ENCODE measurements at regions not wholly inside any gene's neighbourhood (a gene's known extent, or its start where the extent isn't known, plus 50 kb on each side); places are given as distances from the start of the nearest gene placed in this dataset.

DNA sequence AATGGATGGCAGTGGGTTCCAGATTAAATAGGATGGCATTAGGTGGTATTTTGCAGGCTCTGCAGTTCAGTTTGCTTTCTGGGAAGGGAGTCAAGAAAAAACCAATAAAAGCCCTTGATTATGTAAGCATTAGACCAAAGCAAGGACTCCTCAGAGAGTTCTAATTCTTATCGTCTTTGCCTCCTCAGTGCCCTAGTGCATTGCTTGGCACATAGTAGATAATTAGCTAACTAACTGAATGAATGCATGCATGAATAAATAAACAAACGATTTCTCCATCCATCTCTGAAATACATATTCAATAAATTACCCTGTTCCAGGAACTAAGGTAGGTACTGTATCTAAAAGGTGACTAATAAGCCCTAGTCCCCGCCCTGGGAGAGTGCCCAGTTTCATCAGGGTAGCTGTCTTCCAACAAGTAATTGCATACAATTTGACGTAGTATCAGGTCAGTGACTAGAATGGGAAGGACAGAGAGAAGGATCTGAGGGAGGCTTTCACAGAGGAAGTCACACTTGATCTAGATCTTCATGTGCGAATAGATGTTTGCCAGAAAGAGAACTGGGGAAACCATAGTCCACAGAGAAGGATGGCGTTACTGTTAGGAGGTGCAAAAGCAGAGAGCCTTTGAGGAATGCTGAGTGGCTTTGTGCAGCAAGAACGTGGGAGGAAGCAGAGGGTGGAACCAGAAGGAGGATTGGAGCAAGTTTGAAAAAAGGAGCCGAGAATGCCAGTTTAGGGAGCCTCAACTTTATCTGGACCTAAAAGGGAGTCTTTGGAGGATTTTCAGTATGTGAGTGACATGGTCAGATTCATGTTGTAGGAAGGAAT lies 111.4 kb downstream of the TBX19 start:
- H3K4me3 Mint-ChIP-seq, result no peak overlapping the region
- ATAC-seq (no peak), DNase-seq (no peak)
- H3K27me3 Mint-ChIP-seq, result peaks cover 41% of the 10 kb centered on the region
- no peaks in the 10 kb centered on the region for H3K9me3 Mint-ChIP-seq
- peak overlapping the region in 1 of 2 donors; percentile 0 for H3K27ac Mint-ChIP-seq
- H3K4me1 Mint-ChIP-seq, result peaks cover 18% of the 10 kb centered on the region

DNA sequence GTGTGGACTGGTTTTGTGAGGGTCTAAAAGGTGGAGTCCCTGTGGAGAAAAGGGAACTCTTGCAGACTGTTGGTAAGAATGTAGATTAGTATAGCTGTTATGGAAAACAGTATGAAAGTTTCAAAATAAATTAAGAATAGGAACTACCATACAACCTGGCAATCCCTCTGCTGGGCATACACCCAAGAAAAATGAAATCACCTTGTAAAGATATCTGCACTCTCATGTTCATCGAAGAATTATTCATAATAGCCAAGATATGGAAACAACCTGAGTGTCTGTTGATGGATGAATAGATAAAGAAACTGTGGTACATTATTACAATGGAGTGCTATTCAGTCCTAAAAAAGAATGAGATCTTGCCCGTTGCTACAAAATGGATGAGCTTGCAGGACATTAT lies 109.6 kb downstream of the TBX19 start:
- Mint-ChIP-seq H3K4me1 (peaks cover 23% of the 10 kb centered on the region), H3K9me3 (no peaks in the 10 kb centered on the region), H3K4me3 (no peak overlapping the region), H3K27ac (no peak overlapping the region), H3K27me3 (peaks cover 43% of the 10 kb centered on the region)
- DNase-seq (no peak), ATAC-seq (no peak)

DNA sequence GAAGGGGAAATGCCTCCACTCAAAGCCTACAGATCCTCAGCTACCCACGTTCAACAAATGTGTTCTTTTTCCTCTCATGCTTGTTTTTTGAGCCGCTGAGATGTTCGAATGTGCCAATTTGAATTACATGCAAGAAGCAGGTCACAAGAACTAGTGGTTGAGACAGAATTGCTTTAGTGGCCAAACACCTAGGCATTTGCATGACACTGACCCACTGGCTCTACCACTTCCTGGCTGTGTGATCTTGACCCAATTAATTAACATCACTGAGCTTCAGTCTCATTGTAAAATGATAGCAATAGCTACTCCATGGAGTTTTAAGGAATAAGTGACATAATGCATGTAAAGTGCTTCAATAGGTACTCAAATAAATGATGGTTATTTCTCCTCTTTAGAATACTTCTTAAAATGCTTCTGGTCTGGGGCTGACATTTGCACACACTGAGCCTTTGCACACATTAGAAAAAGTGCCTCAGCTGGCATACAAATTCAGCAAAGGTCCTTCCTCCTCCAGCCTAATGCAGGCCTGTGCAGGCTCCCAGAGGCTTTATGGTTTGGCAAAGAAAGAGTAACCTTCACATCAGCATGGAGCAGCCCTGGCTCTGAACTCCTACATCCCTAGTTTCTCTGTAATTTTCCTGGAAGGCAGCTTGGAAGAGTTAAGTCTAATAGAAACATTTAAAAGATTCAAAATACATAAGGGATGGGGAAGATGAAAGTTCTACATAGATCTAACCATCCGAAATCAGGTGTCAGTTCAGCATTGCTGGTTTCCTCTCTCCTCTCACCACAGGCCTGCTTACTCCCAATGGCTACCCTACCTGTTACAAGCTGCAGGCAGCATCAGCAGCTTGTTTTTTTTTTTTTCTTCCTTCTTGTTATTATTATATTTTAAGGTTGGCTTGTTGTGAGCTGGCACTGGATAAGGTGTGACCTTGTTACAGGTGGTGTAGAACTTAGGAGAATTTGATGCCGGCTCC lies 107.4 kb downstream of the TBX19 start:
- Mint-ChIP-seq H3K27me3 (peaks cover 35% of the 10 kb centered on the region), H3K4me1 (peaks cover 23% of the 10 kb centered on the region), H3K9me3 (no peaks in the 10 kb centered on the region), H3K4me3 (no peak overlapping the region), H3K27ac (no peak overlapping the region)
- ATAC-seq (no peak), DNase-seq (no peak)

DNA sequence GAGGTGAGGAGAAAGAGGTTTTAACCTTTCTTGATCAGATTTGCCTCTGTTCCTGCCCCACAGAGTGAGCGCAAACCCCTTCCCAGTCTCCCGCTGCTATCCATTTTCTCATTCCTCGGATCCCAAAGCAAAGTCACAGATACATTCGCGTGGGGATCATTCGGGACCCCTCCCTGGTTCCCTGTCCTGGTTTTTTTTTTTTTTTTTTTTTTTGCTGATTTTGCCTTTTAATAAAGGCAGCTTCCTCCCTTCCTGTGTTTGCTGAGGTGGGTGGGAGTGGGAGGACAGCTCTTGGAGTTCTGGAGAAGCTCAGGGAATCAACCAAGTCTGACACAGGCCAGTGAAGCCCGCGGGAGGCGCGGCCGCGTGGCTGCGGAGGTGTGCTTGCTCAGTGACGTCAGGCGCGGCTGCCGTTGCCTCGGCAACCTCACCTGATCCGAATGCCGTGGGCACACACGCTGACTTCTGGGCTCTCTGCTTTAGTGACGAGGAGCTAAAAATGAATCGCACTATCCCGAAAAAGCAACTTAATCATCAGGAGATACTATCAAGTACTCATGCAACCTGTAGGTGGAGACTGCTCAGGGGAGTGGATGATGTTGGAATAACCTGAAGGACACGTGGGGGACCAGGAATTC lies 106.4 kb downstream of the TBX19 start:
- peaks cover 15% of the 10 kb centered on the region for H3K4me1 Mint-ChIP-seq
- peak overlapping the region in 1 of 2 donors; percentile 57 for H3K27ac Mint-ChIP-seq
- H3K27me3 Mint-ChIP-seq, result peaks cover 27% of the 10 kb centered on the region
- H3K4me3 Mint-ChIP-seq, result peak overlapping the region; percentile 33 to 73
- no peaks in the 10 kb centered on the region for H3K9me3 Mint-ChIP-seq
- ATAC-seq (peak; percentile 93), DNase-seq (peak; percentile 56 to 65)

DNA sequence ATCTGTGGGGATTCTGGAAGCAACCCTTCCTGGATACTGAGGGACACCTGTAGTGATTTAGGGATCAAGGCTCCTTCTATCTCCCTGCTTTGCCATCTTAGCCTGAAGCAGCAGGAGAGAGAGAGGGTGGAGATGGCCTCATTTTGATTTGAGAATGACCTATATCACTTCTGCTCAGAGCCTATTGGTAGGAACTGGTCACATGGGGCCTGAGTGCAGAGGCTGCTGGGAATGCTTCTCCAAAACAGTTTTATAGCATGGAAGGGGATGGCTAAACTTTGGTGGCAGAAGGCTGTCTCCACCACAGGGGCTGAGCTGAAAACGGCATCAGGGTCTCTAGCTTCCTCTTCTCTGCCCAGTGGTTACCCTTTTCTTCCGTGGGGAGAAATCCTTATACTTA lies 105.8 kb downstream of the TBX19 start:
- no peak overlapping the region for H3K4me3 Mint-ChIP-seq

DNA sequence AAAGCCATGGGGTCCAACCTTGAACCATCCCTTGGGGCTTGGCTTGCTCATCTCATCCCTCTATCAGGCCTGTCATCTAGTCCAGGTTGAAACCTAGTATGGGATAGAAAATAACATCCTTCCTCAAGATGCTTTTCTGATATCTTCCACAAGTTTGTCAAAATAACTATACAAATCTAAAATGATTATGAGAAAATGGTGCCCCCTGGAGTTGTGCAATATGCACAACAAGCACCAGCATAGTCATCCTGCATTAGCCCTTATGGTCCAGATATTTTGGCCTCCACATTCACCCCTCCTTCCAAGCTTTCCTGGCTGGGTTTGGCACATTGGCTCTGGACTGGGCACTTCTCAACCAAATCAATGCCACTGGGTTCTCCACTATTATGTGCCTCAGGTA lies 101.2 kb downstream of the TBX19 start:
- no peak overlapping the region for H3K27ac Mint-ChIP-seq
- no peak for ATAC-seq
- peaks cover 3% of the 10 kb centered on the region for H3K4me1 Mint-ChIP-seq
- no peak overlapping the region for H3K4me3 Mint-ChIP-seq
- peaks cover under 1% of the 10 kb centered on the region for H3K27me3 Mint-ChIP-seq
- no peak for DNase-seq
- peaks cover 0 to 5% of the 10 kb centered on the region in 2 donors for H3K9me3 Mint-ChIP-seq

More for the DNA sequence above, 105.8 kb downstream of the TBX19 start:
- DNase-seq, result no peak
- Mint-ChIP-seq H3K27ac (no peak overlapping the region), H3K9me3 (no peaks in the 10 kb centered on the region), H3K27me3 (peaks cover 25% of the 10 kb centered on the region), H3K4me1 (peaks cover 14% of the 10 kb centered on the region)
- ATAC-seq, result no peak

DNA sequence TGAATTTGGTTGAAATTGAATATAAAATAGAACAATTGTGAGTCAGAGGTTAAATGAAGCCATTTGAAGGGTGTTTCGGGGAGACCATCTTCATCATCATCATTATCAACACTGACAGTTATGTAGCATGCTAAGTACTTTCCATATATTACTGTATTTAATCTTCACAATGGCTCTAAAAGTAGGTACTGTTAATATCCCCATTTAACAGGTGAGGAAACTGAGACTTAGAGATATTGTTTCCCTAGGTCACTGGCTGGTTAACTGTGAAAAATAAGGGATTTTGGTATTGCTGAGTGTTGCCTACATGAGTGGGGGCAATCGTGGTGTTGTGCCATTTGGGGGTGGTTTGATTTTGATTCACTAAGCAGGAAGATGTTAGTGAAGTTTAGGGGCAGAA lies 100.3 kb downstream of the TBX19 start:
- DNase-seq (no peak), ATAC-seq (no peak)
- H3K9me3 Mint-ChIP-seq, result peaks cover 0 to 5% of the 10 kb centered on the region in 2 donors
- H3K4me3 Mint-ChIP-seq, result no peak overlapping the region
- H3K27ac Mint-ChIP-seq, result no peak overlapping the region
- H3K27me3 Mint-ChIP-seq, result no peaks in the 10 kb centered on the region
- no peaks in the 10 kb centered on the region for H3K4me1 Mint-ChIP-seq

DNA sequence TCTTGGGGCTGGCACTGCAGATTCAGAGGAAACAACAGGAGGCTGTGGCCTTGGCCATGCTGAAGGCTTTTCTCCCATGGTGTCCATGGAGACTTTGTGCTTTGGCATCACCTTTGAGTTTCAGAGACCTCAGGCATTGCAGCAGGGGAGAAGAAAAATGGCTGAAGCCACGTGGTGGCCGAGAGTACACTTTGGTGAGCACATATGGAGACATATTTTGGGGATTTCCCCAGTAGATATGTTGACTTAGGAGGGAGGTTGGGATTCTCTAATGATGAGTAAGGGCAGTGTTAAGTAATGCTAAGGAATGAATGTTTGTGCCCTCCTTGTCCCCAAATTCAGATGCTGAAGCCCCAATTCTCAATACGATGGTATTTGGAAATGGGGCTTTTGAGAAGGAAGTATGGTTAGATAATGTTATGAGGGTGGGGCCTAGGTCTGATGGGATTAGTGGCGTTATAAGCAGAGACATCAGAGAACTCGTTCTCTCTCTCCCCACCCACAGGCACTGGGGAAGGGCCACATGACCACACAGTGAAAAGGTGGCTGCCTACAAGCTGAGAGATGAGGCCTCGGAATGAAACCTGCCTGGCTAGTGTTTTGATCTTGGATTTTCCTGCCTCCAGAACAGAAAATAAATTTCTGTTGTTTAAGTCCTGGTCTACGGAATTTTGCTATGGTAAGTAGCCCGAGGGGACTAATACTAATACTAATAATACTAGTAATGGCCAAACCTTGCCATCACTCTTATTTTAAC lies 98.6 kb downstream of the TBX19 start:
- Mint-ChIP-seq H3K9me3 (peaks cover 0 to 5% of the 10 kb centered on the region in 2 donors), H3K27ac (no peak overlapping the region), H3K4me1 (no peaks in the 10 kb centered on the region), H3K4me3 (no peak overlapping the region), H3K27me3 (no peaks in the 10 kb centered on the region)
- no peak for DNase-seq
- ATAC-seq, result no peak

DNA sequence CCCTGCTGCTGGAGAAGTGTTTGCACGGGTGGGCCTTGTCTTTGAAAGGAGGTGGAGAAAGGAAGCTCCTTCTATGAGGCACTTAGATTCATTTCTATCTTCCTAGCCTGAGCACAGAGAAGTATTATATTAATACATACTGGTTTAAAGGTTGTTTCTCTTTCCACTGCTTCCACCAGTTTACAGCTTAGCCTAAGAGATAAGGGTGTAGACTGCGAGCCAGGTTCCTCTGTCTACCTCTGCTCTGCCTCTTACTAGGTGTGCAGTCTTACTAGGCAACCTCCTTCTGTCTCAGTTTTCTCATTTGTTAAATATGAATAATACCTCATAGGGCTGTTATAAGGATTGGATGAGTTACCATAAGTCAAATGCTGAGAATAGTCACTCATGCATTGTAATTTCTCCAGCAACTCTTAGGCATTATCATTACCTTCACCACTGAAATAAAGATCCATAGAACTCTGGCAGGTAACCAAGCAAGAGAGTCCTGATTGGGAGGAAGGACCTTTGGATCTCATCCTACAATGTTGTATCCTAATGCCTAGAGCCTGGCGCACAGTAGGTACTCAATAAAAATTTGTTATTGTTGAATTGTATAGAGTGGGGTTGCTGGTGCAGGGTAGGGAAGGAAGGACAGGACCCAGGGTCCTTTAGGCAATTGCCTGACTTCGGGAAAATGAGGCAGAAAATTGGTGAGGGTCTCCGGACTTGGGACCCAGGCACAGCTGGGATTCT lies 95.1 kb downstream of the TBX19 start:
- DNase-seq, result no peak
- Mint-ChIP-seq H3K9me3 (peaks cover 0 to 5% of the 10 kb centered on the region in 2 donors), H3K27ac (no peak overlapping the region), H3K4me1 (no peaks in the 10 kb centered on the region), H3K4me3 (no peak overlapping the region), H3K27me3 (no peaks in the 10 kb centered on the region)
- no peak for ATAC-seq

DNA sequence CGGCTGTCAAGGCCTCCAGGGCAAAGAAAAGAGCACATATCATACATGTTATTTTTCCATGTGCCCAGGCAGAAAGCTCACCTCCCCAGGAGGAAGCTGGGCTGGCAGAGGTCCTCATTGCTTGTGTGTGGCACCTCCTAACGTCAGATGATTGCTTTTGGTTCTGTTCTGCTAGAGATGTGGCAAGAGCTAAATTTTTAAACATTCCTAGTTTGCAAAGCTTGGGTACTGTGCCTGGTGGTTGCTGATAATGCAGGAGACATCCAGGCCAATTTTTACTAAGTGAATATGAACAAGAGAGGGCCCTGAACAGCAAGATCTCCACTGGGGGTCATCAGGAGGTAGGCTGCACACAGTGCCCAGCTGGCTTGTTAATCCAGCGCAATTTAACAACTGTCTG lies 93.9 kb downstream of the TBX19 start:
- Mint-ChIP-seq H3K27me3 (no peaks in the 10 kb centered on the region), H3K9me3 (peaks cover 0 to 5% of the 10 kb centered on the region in 2 donors)

DNA sequence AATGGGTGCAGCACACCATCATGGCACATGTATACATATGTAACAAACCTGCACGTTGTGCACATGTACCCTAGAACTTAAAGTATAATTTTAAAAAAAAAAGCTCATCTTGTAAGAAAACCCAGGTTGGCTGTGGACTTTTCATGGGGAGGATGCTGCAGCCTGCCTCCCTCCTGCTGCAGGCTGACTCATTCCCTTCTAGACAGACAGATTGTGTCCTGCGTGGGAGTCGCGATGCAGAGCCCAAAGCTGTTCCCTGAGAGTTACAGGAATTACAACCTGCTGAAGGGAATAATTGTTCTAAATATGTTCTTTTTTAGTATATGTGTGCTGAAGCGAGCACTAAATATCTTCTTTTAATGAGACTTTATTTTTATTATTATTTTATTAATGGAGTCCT lies 93.2 kb downstream of the TBX19 start:
- DNase-seq (no peak), ATAC-seq (no peak)
- no peak overlapping the region for H3K27ac Mint-ChIP-seq
- no peaks in the 10 kb centered on the region for H3K4me1 Mint-ChIP-seq
- peaks cover 0 to under 1% of the 10 kb centered on the region in 2 donors for H3K9me3 Mint-ChIP-seq
- H3K4me3 Mint-ChIP-seq, result no peak overlapping the region
- no peaks in the 10 kb centered on the region for H3K27me3 Mint-ChIP-seq

More for the DNA sequence above, 93.9 kb downstream of the TBX19 start:
- Mint-ChIP-seq H3K27ac (no peak overlapping the region), H3K4me3 (no peak overlapping the region), H3K4me1 (no peaks in the 10 kb centered on the region)
- ATAC-seq, result no peak
- DNase-seq, result no peak

DNA sequence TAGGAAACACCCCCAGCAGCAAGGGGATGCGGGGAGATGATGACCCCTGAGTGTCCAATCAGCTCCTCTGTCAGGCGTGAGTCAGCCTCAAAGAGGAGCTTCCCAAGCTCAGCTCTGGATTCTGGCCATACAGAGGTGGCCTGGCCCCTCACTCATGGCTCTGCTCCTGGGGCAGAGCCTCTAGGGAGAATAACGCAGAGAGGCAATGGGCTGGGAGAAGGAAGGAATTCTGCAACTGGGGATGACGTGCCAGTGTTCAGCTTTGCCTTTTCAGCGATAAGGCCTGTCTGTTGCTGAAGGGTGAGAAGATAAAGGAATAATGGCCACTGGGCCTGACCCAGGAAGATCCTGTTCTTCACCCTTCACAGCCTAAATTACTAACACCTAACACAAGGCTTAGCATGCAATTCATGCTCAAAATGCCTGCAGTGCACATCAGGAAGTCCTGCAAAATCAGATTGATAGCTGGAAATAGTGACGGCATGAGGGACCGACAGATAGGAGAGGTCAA lies 92.2 kb downstream of the TBX19 start:
- H3K9me3 Mint-ChIP-seq, result no peaks in the 10 kb centered on the region
- no peak for ATAC-seq
- no peak for DNase-seq
- H3K4me1 Mint-ChIP-seq, result no peaks in the 10 kb centered on the region
- no peak overlapping the region for H3K4me3 Mint-ChIP-seq
- no peak overlapping the region for H3K27ac Mint-ChIP-seq
- H3K27me3 Mint-ChIP-seq, result no peaks in the 10 kb centered on the region

DNA sequence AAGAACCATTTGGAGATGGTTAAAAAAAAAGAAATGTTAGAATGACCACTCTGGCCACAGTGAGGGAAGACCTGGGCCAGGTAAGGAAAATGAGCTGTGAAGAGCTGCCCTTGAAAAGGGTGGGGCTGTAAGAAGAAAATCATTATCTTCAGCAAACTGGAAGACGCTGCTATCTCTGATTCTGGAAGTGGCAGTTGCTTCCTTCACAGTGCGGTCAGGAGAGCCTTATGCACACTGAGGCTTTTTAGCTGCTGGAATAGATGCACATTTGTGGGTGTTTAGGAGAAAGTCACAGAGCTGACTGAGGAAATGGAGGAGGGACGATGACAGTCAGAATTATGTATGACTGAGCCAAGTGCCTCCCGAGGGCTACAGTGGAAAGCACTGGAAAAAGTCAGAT lies 91.6 kb downstream of the TBX19 start:
- no peaks in the 10 kb centered on the region for H3K27me3 Mint-ChIP-seq
- no peak overlapping the region for H3K27ac Mint-ChIP-seq
- no peaks in the 10 kb centered on the region for H3K4me1 Mint-ChIP-seq
- no peaks in the 10 kb centered on the region for H3K9me3 Mint-ChIP-seq
- no peak for ATAC-seq
- no peak overlapping the region for H3K4me3 Mint-ChIP-seq
- DNase-seq, result no peak

DNA sequence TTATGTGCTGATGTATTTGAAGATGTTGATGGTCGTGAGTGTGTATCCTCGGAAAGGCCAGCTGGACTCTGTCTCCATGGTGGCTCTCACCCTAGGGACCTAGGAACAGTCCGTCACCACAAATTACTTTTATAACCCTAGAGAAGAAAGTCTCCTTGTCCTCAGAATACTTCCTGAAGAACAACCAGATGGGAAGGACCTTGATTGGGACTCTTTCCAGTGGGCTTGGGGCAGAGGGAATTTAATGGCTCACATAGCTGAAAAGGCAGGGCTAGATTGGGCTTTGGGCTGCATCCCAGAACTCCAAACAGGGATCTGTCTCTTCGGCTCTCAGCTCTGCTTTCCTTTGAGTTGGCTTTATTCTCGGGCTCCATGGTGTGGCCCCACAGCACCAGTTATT lies 90.8 kb downstream of the TBX19 start:
- H3K27ac Mint-ChIP-seq, result no peak overlapping the region
- H3K4me1 Mint-ChIP-seq, result no peaks in the 10 kb centered on the region
- H3K9me3 Mint-ChIP-seq, result no peaks in the 10 kb centered on the region
- H3K4me3 Mint-ChIP-seq, result no peak overlapping the region
- H3K27me3 Mint-ChIP-seq, result no peaks in the 10 kb centered on the region
- ATAC-seq, result no peak
- DNase-seq, result no peak

Data from stimulated activated naive CD8-positive, alpha-beta T cell treated with anti-CD3 and anti-CD28 coated beads, Interleukin-15, amount 100 ng/mL, for 72 hours (primary cell).